HG03469 (cell line): ENCODE measurements at regions not wholly inside any gene's neighbourhood (a gene's known extent, or its start where the extent isn't known, plus 50 kb on each side); places are given as distances from the start of the nearest gene placed in this dataset.
"Not testable (repeated sequence)": the region's sequence is repeated elsewhere in the genome, so short reads cannot be mapped to it uniquely, and the experiment has no call there.

Experiments
- ATAC-seq: cut with Tn5 transposase; IDR thresholded peaks from one replicate; pipeline ENCODE4 v1.9.1; 2021; ENCODE audit warnings: mild to moderate bottlenecking, moderate library complexity, moderate number of reproducible peaks; ENCODE audit not compliant: unreplicated experiment

- ATAC-seq: no peak
Observed at GRCh38 chr13:30520571-30520970, 54.8 kb upstream of the HMGB1 start.

GRCh38 chr13:30523211-30523610 is 57.5 kb upstream of the HMGB1 start:
- no peak for ATAC-seq

GRCh38 chr13:30523817-30524216 is 58.1 kb upstream of the HMGB1 start:
- ATAC-seq: not testable (repeated sequence)

GRCh38 chr13:30525212-30525611 is 59.5 kb upstream of the HMGB1 start:
- not testable (repeated sequence) for ATAC-seq

GRCh38 chr13:30526612-30527495 is 61.1 kb upstream of the HMGB1 start:
- ATAC-seq: no peak

GRCh38 chr13:30529085-30529834 is 63.5 kb upstream of the HMGB1 start:
- peak; percentile 76 for ATAC-seq

GRCh38 chr13:30535046-30535445 is 69.3 kb upstream of the HMGB1 start:
- no peak for ATAC-seq

- no peak for ATAC-seq
Observed at GRCh38 chr13:30545320-30545719, 72.4 kb upstream of the USPL1 start.

- ATAC-seq: not testable (repeated sequence)
Observed at GRCh38 chr13:30548046-30548445, 69.7 kb upstream of the USPL1 start.

- ATAC-seq: no peak
Observed at GRCh38 chr13:30551189-30551588, 66.5 kb upstream of the USPL1 start.

- no peak for ATAC-seq
Observed at GRCh38 chr13:30552567-30552966, 65.2 kb upstream of the USPL1 start.

GRCh38 chr13:30559274-30559673 is 58.4 kb upstream of the USPL1 start:
- ATAC-seq: no peak

- ATAC-seq: no peak
Observed at GRCh38 chr13:30560212-30560611, 57.5 kb upstream of the USPL1 start.

- no peak for ATAC-seq
Observed at GRCh38 chr13:30561511-30561910, 56.2 kb upstream of the USPL1 start.

GRCh38 chr13:30564489-30564888 is 53.2 kb upstream of the USPL1 start:
- ATAC-seq: no peak

- no peak for ATAC-seq
Observed at GRCh38 chr13:30565658-30566057, 52.1 kb upstream of the USPL1 start.

- no peak for ATAC-seq
Observed at GRCh38 chr13:30567072-30567471, 50.6 kb upstream of the USPL1 start.
